Neural crest cell (in vitro differentiated cells): ENCODE measurements at regions not wholly inside any gene's neighbourhood (a gene's known extent, or its start where the extent isn't known, plus 50 kb on each side); places are given as distances from the start of the nearest gene placed in this dataset.

Experiments used
- DNase-seq: peaks from one replicate; pipeline ENCODE4 v3.0.0; 2021; ENCODE audit warnings: low read depth, mixed read lengths, low spot score
- H3K27ac Mint-ChIP-seq: one replicate; pipeline ENCODE4 v1.8.0; 2021; ENCODE audit warnings: mild to moderate bottlenecking, mixed read lengths; ENCODE audit not compliant: unreplicated experiment
- H3K27me3 Mint-ChIP-seq: 2 replicates; pipeline ENCODE4 v1.8.0; 2021; ENCODE audit warnings: low read depth, mild to moderate bottlenecking, mixed read lengths
- H3K36me3 Mint-ChIP-seq: 2 replicates; pipeline ENCODE4 v1.8.0; 2021; ENCODE audit warnings: low read depth, mild to moderate bottlenecking, mixed read lengths
- H3K4me1 Mint-ChIP-seq: 2 replicates; pipeline ENCODE4 v1.8.0; 2021; ENCODE audit warnings: mixed read lengths
- H3K4me3 Mint-ChIP-seq: one replicate; pipeline ENCODE4 v1.8.0; 2021; ENCODE audit warnings: mild to moderate bottlenecking, mixed read lengths
- H3K9me3 Mint-ChIP-seq: 2 replicates; pipeline ENCODE4 v1.8.0; 2021; ENCODE audit warnings: mixed read lengths
- TF ChIP-seq, protein P1 (sequence below): fragments of 200-600 bp; sonication (generic); conservative IDR thresholded peaks from 2 replicates; pipeline ENCODE4 v1.5.0; 2021; ENCODE audit warnings: antibody characterized with exemption, mild to moderate bottlenecking

DNA sequence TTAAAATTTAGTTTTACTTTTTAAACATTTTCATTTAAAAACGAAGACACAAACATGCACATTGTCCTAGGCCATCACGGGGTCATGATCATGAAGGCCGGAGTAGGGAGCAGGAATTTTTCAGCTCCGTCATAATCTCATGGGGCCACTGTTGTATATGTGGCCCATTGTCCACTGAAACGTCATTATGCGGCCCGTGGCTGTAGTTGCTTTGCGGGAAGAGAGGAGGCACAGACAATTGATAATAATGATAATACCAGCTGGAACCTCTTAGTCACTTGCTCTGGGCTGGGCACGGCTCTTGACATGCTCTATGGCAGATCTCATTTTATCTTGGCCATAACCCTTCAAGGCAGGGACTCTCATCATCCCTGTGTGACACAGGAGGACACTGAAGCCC is 56.5 kb upstream of the FNDC1 start:
- TF ChIP-seq, protein P1, sequence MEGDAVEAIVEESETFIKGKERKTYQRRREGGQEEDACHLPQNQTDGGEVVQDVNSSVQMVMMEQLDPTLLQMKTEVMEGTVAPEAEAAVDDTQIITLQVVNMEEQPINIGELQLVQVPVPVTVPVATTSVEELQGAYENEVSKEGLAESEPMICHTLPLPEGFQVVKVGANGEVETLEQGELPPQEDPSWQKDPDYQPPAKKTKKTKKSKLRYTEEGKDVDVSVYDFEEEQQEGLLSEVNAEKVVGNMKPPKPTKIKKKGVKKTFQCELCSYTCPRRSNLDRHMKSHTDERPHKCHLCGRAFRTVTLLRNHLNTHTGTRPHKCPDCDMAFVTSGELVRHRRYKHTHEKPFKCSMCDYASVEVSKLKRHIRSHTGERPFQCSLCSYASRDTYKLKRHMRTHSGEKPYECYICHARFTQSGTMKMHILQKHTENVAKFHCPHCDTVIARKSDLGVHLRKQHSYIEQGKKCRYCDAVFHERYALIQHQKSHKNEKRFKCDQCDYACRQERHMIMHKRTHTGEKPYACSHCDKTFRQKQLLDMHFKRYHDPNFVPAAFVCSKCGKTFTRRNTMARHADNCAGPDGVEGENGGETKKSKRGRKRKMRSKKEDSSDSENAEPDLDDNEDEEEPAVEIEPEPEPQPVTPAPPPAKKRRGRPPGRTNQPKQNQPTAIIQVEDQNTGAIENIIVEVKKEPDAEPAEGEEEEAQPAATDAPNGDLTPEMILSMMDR, result no peak
- H3K4me3 Mint-ChIP-seq, result no peak overlapping the region
- H3K9me3 Mint-ChIP-seq, result no peaks in the 10 kb centered on the region
- no peaks in the 10 kb centered on the region for H3K4me1 Mint-ChIP-seq
- no peak for DNase-seq
- no peaks in the 10 kb centered on the region for H3K27me3 Mint-ChIP-seq
- H3K27ac Mint-ChIP-seq, result no peak overlapping the region
- H3K36me3 Mint-ChIP-seq, result no peaks in the 10 kb centered on the region

DNA sequence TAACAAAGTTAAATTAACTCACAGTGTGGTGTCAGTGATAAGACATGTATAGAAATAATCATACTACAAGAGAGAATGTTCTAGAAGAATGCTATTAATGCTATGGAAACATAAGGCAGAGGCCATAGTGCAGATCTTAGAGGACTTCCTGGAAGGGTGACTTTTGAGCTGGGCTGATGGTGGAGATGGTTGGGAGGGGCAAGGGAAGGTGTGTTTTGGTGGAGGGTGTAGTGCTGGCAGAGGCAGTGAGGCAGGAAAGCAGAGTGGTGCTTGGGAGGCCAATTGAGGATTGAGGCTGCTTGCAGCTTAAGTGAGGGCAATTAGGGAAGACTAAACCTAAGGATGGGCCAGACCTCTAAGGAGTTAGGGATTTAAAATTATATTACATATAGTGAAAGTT is 58.5 kb upstream of the FNDC1 start:
- H3K36me3 Mint-ChIP-seq, result no peaks in the 10 kb centered on the region
- H3K27ac Mint-ChIP-seq, result no peak overlapping the region
- H3K9me3 Mint-ChIP-seq, result no peaks in the 10 kb centered on the region
- H3K27me3 Mint-ChIP-seq, result no peaks in the 10 kb centered on the region
- TF ChIP-seq, protein P1, result no peak
- no peak for DNase-seq
- no peak overlapping the region for H3K4me3 Mint-ChIP-seq
- H3K4me1 Mint-ChIP-seq, result no peaks in the 10 kb centered on the region

DNA sequence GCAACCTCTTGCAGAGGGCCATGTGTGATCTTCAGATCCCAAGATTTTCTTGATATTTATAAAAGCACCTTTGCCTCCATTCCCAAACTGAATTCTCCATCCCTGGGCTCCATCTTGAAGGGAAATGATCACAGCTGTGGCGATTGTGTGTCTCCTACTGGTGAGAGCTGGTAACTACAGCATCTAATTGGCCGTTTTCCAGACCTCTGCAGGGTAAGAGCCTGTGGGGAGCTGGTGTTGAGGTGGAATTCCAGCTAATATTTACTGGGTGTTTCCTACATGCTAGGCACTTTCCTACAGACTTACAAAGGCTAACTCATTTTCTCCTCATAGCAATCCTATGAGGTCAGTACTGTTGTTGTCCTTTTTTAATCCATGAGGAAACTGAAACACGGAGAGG is 59.2 kb upstream of the FNDC1 start:
- DNase-seq, result peak; percentile 32
- no peaks in the 10 kb centered on the region for H3K36me3 Mint-ChIP-seq
- H3K4me1 Mint-ChIP-seq, result no peaks in the 10 kb centered on the region
- TF ChIP-seq, protein P1, result peak; percentile 67
- H3K4me3 Mint-ChIP-seq, result no peak overlapping the region
- H3K9me3 Mint-ChIP-seq, result no peaks in the 10 kb centered on the region
- H3K27ac Mint-ChIP-seq, result no peak overlapping the region
- H3K27me3 Mint-ChIP-seq, result no peaks in the 10 kb centered on the region

DNA sequence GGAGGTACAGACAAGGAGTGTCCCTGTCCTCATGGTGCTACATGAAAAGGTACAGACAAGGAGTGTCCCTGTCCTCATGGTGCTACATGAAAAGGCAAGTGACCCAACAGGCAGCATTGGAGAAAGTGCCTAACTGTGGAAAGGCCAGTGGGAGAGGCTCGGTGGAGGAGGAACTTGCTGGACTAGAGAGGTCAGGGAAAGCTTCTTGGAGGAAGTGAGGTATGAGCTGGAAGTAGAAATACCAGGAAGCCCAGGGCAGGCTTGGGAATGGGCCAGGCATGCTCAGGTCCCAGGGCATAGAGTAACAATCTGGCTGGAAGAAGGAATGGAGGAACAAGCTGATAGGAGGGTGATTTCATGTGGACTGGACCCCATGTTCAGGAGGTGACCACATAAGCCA is 59.8 kb upstream of the FNDC1 start:
- Mint-ChIP-seq H3K9me3 (no peaks in the 10 kb centered on the region), H3K4me1 (no peaks in the 10 kb centered on the region), H3K27ac (peak overlapping the region; percentile 79), H3K4me3 (no peak overlapping the region), H3K36me3 (no peaks in the 10 kb centered on the region), H3K27me3 (no peaks in the 10 kb centered on the region)
- TF ChIP-seq, protein P1, result no peak
- DNase-seq, result no peak

DNA sequence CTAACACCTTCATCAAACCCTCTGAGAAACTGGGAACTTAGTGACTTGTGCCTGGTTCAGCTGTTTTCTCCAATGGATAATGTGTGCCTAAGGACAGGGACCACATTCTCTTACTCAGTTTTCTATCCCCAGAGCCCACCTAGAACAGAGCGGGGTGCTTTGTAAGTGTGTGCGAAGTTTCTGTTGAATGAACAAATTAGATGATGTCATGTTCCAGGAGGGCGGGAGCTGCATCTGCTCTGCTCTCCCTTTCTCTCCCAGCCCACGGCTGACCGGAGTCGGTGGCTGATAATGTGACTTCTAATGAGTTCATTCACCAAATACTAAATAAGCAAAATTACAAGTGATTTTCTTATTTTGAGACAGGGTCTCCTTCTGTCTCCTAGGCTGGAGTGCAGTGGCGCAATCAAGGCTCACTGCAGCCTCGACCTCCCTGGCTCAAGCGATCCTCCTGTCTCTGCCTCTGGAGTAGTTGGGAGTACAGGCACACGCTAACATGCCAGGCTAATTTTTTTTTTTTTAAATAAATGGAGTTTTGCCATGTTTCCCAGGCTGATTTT is 60.7 kb upstream of the FNDC1 start:
- H3K27ac Mint-ChIP-seq, result no peak overlapping the region
- H3K4me3 Mint-ChIP-seq, result no peak overlapping the region
- TF ChIP-seq, protein P1, result no peak
- no peaks in the 10 kb centered on the region for H3K36me3 Mint-ChIP-seq
- peaks cover 4% of the 10 kb centered on the region for H3K4me1 Mint-ChIP-seq
- H3K9me3 Mint-ChIP-seq, result no peaks in the 10 kb centered on the region
- no peaks in the 10 kb centered on the region for H3K27me3 Mint-ChIP-seq
- no peak for DNase-seq
